Fibroblast of lung (primary cell): ENCODE measurements at regions not wholly inside any gene's neighbourhood (a gene's known extent, or its start where the extent isn't known, plus 50 kb on each side); places are given as distances from the start of the nearest gene placed in this dataset.

ENCODE experiments used
- EZH2 ChIP-seq: IDR thresholded peaks from 2 replicates; pipeline ENCODE4 v1.5.1; 2012; ENCODE audit warnings: low read length, control low read depth, mild to moderate bottlenecking; ENCODE audit errors: missing control alignments
- TF ChIP-seq, protein P1 (sequence below), 2 donors: IDR thresholded peaks in 1 of 2; conservative IDR thresholded peaks in 1 of 2; 1 replicate in 1 of 2; 2 replicates in 1 of 2; pipeline ENCODE4 v1.5.1; 2011 to 2012; ENCODE audit warnings: low read length in 2 of 2, control low read depth in 1 of 2, inconsistent platforms in 1 of 2, low read depth in 1 of 2, mild to moderate bottlenecking in 1 of 2

DNA sequence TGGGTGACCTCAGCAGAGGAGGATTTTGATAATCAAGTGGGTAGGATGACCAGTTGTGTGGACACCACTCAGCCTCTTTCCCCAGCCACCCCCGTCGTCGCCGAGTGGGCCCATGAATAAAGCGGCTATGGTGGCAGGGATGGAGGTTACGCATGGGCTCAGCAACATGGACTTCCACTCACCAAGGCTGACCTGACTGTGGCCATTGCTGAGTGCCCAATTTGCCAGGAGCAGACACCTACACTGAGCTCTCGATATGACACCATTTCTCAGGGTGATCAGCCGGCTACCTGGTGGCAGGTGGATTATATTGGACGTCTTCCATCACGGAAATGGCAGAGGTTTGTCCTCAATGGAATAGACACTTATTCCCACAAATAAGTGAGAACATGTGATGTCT lies 361.3 kb downstream of the KLHL4 start:
- TF ChIP-seq EZH2: no peak
- TF ChIP-seq, protein P1, sequence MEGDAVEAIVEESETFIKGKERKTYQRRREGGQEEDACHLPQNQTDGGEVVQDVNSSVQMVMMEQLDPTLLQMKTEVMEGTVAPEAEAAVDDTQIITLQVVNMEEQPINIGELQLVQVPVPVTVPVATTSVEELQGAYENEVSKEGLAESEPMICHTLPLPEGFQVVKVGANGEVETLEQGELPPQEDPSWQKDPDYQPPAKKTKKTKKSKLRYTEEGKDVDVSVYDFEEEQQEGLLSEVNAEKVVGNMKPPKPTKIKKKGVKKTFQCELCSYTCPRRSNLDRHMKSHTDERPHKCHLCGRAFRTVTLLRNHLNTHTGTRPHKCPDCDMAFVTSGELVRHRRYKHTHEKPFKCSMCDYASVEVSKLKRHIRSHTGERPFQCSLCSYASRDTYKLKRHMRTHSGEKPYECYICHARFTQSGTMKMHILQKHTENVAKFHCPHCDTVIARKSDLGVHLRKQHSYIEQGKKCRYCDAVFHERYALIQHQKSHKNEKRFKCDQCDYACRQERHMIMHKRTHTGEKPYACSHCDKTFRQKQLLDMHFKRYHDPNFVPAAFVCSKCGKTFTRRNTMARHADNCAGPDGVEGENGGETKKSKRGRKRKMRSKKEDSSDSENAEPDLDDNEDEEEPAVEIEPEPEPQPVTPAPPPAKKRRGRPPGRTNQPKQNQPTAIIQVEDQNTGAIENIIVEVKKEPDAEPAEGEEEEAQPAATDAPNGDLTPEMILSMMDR (conservative IDR thresholded peaks at IDR 0.05 in 1 of 2, IDR thresholded peaks at IDR 0.05 in 1 of 2; ENCODE audit: low read depth in 1 of 2, low read length in 2 of 2): no peak
